Activated CD8-positive, alpha-beta T cell treated with anti-CD3 and anti-CD28 coated beads for 36 hours (primary cell): ENCODE measurements at regions not wholly inside any gene's neighbourhood (a gene's known extent, or its start where the extent isn't known, plus 50 kb on each side); places are given as distances from the start of the nearest gene placed in this dataset.

Source experiments
- ATAC-seq: fragments of 200-7000 bp; cut with Tn5 transposase; one replicate; pipeline ENCODE4 v1.10.0; 2021; ENCODE audit warnings: mild to moderate bottlenecking, moderate library complexity
- CTCF ChIA-PET: fragments of 350-600 bp; sonication (Branson Sonifier 250); formaldehyde crosslinking; loops from one replicate; lab custom pipeline; 2021; ENCODE audit warnings: antibody characterized with exemption; lab: Charles Lee
- POLR2A ChIA-PET: fragments of 350-600 bp; sonication (Branson Sonifier 250); formaldehyde crosslinking; loops from one replicate; lab custom pipeline; 2021; ENCODE audit warnings: antibody characterized with exemption; lab: Charles Lee
- DNase-seq: peaks from one replicate; pipeline ENCODE4 v3.0.0-alpha.2; 2020
- H3K27ac Mint-ChIP-seq: one replicate; pipeline ENCODE4 v1.8.0; 2021; ENCODE audit warnings: mild to moderate bottlenecking, mixed read lengths
- H3K27me3 Mint-ChIP-seq: one replicate; pipeline ENCODE4 v1.8.0; 2021; ENCODE audit warnings: mixed read lengths
- H3K36me3 Mint-ChIP-seq: one replicate; pipeline ENCODE4 v1.8.0; 2021; ENCODE audit warnings: low read depth, mixed read lengths
- H3K4me1 Mint-ChIP-seq: one replicate; pipeline ENCODE4 v1.8.0; 2021; ENCODE audit warnings: low read depth, mixed read lengths
- H3K4me3 Mint-ChIP-seq: one replicate; pipeline ENCODE4 v1.8.0; 2021; ENCODE audit warnings: mild to moderate bottlenecking, moderate library complexity, mixed read lengths
- H3K9me3 Mint-ChIP-seq: one replicate; pipeline ENCODE4 v1.8.0; 2021; ENCODE audit warnings: mixed read lengths
- CTCF ChIP-seq: fragments of 200-600 bp; IDR thresholded peaks from one replicate; pipeline ENCODE4 v1.8.0; 2022; ENCODE audit warnings: antibody characterized with exemption, mild to moderate bottlenecking
- intact Hi-C: fragments of 100-400 bp; cut with micrococcal nuclease; formaldehyde crosslinking; loops from one replicate; pipeline ENCODE4 v1.10.0; 2022

GRCh38 chr14:44372231-44372630 is 134.9 kb downstream of the FSCB start:
- H3K36me3 Mint-ChIP-seq: no peaks in the 10 kb centered on the region
- H3K27ac Mint-ChIP-seq: no peak overlapping the region
- no peak overlapping the region for H3K4me3 Mint-ChIP-seq
- no peaks in the 10 kb centered on the region for H3K27me3 Mint-ChIP-seq
- no peak for DNase-seq
- CTCF ChIA-PET: no interaction called here
- TF ChIP-seq CTCF: no peak
- H3K9me3 Mint-ChIP-seq: peaks cover 10% of the 10 kb centered on the region
- no peaks in the 10 kb centered on the region for H3K4me1 Mint-ChIP-seq
- POLR2A ChIA-PET: no interaction called here
- intact Hi-C loops: no loop called here
- ATAC-seq: no peak

GRCh38 chr14:44370727-44371126 is 136.4 kb downstream of the FSCB start:
- CTCF ChIA-PET: no interaction called here

GRCh38 chr14:44369401-44370123 is 137.5 kb downstream of the FSCB start:
- Mint-ChIP-seq H3K9me3 (no peaks in the 10 kb centered on the region), H3K36me3 (no peaks in the 10 kb centered on the region), H3K27me3 (no peaks in the 10 kb centered on the region), H3K4me1 (no peaks in the 10 kb centered on the region), H3K27ac (no peak overlapping the region), H3K4me3 (no peak overlapping the region)
- ChIA-PET POLR2A (no interaction called here), CTCF (no interaction called here)
- no peak for DNase-seq
- no peak for ATAC-seq
- intact Hi-C loops: no loop called here
- TF ChIP-seq CTCF: no peak

More at GRCh38 chr14:44370727-44371126, 136.4 kb downstream of the FSCB start:
- intact Hi-C loops: no loop called here
- H3K36me3 Mint-ChIP-seq: no peaks in the 10 kb centered on the region
- H3K9me3 Mint-ChIP-seq: peaks cover 3% of the 10 kb centered on the region
- POLR2A ChIA-PET: no interaction called here
- no peak for DNase-seq
- H3K27ac Mint-ChIP-seq: no peak overlapping the region
- H3K4me3 Mint-ChIP-seq: no peak overlapping the region
- H3K27me3 Mint-ChIP-seq: no peaks in the 10 kb centered on the region
- no peaks in the 10 kb centered on the region for H3K4me1 Mint-ChIP-seq
- no peak for TF ChIP-seq CTCF
- ATAC-seq: no peak

GRCh38 chr14:44361083-44361482 is 146.0 kb downstream of the FSCB start:
- H3K4me1 Mint-ChIP-seq: no peaks in the 10 kb centered on the region
- H3K9me3 Mint-ChIP-seq: peaks cover 2% of the 10 kb centered on the region
- no peak overlapping the region for H3K27ac Mint-ChIP-seq
- no peak for DNase-seq
- H3K27me3 Mint-ChIP-seq: no peaks in the 10 kb centered on the region
- ChIA-PET POLR2A (no interaction called here), CTCF (no interaction called here)
- no peak for TF ChIP-seq CTCF
- H3K4me3 Mint-ChIP-seq: no peak overlapping the region
- intact Hi-C loops: no loop called here
- no peaks in the 10 kb centered on the region for H3K36me3 Mint-ChIP-seq
- no peak for ATAC-seq

GRCh38 chr14:44353805-44354204 is 153.3 kb downstream of the FSCB start:
- intact Hi-C loops: no loop called here
- peaks cover 3% of the 10 kb centered on the region for H3K9me3 Mint-ChIP-seq
- no peak overlapping the region for H3K27ac Mint-ChIP-seq
- H3K36me3 Mint-ChIP-seq: no peaks in the 10 kb centered on the region
- DNase-seq (no peak), ATAC-seq (no peak)
- no peak for TF ChIP-seq CTCF
- no peaks in the 10 kb centered on the region for H3K4me1 Mint-ChIP-seq
- ChIA-PET POLR2A (no interaction called here), CTCF (no interaction called here)
- H3K4me3 Mint-ChIP-seq: no peak overlapping the region
- H3K27me3 Mint-ChIP-seq: no peaks in the 10 kb centered on the region
